ENCODE measurements at regions not wholly inside any gene's neighbourhood (a gene's known extent, or its start where the extent isn't known, plus 50 kb on each side); places are given as distances from the start of the nearest gene placed in this dataset.

GRCh38 chr13:103222683-103223082, 156.5 kb upstream of the SLC10A2 start:
- TF ChIP-seq POLR2A (IDR thresholded peaks at IDR 0.05; ENCODE audit: extremely low read depth, insufficient read length) (no peak), MAX (IDR thresholded peaks at IDR 0.05; ENCODE audit: low read depth, low read length) (no peak)
- TF ChIP-seq, protein P1, sequence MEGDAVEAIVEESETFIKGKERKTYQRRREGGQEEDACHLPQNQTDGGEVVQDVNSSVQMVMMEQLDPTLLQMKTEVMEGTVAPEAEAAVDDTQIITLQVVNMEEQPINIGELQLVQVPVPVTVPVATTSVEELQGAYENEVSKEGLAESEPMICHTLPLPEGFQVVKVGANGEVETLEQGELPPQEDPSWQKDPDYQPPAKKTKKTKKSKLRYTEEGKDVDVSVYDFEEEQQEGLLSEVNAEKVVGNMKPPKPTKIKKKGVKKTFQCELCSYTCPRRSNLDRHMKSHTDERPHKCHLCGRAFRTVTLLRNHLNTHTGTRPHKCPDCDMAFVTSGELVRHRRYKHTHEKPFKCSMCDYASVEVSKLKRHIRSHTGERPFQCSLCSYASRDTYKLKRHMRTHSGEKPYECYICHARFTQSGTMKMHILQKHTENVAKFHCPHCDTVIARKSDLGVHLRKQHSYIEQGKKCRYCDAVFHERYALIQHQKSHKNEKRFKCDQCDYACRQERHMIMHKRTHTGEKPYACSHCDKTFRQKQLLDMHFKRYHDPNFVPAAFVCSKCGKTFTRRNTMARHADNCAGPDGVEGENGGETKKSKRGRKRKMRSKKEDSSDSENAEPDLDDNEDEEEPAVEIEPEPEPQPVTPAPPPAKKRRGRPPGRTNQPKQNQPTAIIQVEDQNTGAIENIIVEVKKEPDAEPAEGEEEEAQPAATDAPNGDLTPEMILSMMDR (IDR thresholded peaks at IDR 0.05; ENCODE audit: low read depth, low read length) = no peak

All from NB4 (cell line).